ENCODE measurements at regions not wholly inside any gene's neighbourhood (a gene's known extent, or its start where the extent isn't known, plus 50 kb on each side); places are given as distances from the start of the nearest gene placed in this dataset.

DNA sequence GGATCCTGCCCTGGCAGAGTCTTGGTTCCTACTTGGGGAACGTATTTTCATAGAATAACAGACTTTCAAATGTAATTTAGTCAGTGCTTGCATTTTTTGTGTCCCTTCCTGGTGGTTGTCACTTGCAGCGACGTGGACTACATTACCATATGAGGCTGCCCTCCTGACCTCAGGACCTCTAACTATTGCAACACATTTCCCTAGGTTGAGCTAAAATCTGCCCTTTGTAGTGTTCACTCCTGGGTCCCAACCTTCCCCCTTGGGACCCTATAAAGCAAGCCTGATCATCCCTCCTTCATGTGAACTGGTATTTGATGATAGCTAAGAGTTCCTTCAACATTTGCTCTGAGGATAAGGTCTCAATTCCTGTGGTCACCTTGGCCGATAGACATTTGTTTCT lies 95.6 kb upstream of the CACNA1E start:
- TF ChIP-seq GATA3 (IDR thresholded peaks at IDR 0.05; ENCODE audit: low read depth, low read length) (no peak), GATA2 (IDR thresholded peaks at IDR 0.05; ENCODE audit: low read depth, low read length) (no peak)

DNA sequence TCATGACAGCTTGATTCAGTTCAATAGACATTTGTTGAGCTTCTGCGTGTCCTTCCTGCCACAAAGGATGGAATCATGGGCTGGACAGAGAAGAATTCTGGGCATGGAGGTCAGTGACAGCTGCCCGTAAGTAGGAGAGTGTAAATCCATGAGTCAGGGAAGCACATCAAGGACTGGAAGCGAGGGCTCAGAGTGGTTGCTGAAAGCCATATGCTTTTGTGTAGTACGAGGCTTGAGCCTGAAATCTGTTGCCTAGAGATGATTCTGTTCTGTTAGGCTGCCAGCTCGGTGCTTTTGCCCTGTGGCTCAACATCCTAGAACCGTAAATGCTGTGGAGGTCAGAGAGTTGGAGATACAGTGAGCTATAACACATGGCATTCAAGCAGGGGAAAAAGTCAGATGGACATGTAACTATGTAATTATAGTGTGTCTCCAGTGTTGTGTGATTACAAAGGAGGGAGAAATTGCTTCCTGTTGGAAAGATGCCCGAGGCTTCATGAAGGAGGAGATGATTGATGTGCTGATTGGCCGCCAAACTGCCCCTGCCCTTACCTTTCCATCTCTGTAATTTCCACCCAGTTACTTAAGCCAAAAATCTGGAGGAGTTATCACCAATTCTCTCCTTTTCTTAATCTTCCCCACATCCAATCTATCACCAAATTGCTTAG lies 92.8 kb upstream of the CACNA1E start:
- no peak for TF ChIP-seq GATA2 (IDR thresholded peaks at IDR 0.05; ENCODE audit: low read depth, low read length)
- no peak for TF ChIP-seq GATA3 (IDR thresholded peaks at IDR 0.05; ENCODE audit: low read depth, low read length)

DNA sequence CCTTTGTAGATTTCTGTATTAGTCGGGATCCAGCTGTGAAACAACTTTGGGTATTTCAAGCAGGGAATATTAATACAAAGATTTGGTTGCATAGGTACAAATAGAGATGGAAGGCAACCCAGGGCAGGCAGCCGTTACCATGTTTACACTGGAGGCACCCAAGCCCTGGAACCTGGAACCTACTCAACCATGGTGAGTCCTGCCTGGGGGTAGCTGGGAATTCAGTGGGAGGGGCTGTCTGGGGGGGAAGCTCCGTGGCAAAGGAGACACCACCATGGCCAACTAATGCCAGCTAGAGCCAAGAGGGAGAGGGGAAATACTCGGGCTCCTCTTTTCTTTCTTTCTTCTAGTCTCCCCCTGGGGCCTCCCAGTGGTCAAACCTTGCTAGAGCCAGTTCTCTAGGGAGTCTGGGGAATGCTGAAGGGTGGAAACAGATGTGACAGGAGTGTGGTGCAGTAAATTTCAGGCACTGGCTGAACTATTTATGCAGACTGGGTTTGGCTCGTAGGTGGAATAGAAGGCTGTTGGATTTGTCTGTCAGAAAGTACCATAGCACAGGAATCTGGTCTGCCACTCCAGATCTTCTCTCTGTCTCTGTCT lies 91.9 kb upstream of the CACNA1E start:
- TF ChIP-seq GATA3 (IDR thresholded peaks at IDR 0.05; ENCODE audit: low read depth, low read length) (no peak), GATA2 (IDR thresholded peaks at IDR 0.05; ENCODE audit: low read depth, low read length) (no peak)

DNA sequence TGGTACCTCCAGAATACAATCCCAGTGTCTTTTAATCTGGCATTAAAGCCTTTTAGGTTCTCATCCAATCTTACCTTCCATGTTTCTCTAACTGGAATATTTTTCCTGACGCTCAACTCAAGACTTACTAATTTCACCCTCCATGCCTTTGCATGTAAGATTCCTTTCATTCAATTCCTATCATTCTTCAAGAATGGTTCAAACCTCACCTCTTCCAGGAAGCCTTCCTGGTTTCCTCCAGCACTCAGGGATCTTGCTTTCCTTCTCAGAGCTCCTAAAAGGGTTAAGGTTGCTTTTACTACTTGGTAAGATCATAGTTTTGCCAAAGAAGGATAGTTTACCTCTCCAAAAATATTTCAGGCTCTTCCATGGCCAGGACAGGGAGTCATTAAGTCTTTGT lies 91.2 kb upstream of the CACNA1E start:
- no peak for TF ChIP-seq GATA3 (IDR thresholded peaks at IDR 0.05; ENCODE audit: low read depth, low read length)

DNA sequence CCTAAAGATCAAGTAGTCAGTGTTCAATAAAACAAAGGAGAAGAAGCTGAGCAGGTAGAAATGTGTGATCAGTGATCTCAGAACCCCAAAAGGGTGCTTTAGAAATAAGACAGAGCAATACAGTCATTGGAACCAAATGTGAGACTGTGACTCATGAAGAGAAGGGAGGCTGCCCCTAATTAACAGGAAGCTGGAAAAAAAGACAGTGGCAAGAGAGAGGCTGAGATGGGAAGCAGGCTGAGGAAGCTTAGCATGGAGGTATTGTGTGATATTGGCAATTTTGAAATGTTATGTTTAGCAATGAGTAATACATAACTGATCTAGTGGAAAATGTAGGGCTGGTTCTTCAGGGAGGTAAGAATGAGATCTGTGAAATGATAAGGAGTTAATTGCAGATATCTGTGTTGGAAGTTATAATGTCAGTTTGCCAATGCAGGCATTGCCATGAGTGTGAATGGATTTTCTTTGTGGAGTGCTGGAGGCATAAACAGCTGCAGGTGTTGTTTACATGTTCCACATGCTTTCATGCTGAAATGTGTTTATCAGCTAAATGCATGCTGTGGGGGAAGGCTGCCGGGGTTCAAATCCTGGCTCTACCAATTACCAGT lies 90.6 kb upstream of the CACNA1E start:
- TF ChIP-seq GATA2 (IDR thresholded peaks at IDR 0.05; ENCODE audit: low read depth, low read length) (peak; percentile 19; the same call in 1 of the 2 replicates), GATA3 (IDR thresholded peaks at IDR 0.05; ENCODE audit: low read depth, low read length) (no peak)

DNA sequence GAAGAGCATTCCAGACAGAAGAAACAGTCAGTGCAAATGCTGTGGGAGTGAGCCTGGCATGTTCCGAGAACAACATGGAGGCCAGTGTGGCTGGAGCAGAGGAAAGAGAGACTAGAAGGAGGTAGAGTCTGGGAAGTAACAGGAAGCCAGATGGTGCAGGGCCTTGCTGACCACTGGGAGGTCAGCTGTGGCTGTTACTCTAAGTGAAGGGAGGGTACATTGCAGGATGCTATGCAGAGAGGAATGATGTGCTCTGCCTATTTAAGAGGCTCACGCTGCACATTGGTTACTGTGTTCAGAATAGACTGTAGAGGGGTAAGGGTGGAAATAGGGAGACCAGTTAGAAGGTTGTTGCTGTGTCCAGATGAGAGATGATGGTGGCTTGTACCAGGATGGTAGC lies 88.6 kb upstream of the CACNA1E start:
- no peak for TF ChIP-seq GATA3 (IDR thresholded peaks at IDR 0.05; ENCODE audit: low read depth, low read length)
- TF ChIP-seq GATA2 (IDR thresholded peaks at IDR 0.05; ENCODE audit: low read depth, low read length) = no peak

DNA sequence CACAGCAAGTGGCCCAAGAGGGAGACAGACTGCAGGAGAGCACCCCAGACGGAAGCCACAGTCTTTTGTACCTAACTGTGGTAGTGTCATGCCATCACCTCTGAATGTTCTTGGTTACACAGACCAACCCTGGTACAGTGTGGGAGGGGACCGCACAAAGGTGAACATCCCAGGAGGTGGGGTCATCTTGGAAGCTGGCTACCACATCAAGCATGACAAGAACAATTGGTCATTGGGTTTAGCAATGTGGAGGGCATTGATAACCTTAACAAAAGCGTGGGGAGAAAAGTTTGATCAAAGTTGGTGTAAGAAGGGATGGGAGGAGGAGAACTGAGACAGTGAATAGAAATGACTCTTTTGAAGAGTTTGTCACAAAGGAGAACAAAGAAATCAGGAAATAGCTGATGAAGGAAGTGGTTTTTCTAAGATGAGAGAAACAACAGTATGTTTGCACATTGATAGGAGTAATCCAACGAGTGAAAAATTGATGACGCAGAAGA lies 87.1 kb upstream of the CACNA1E start:
- TF ChIP-seq GATA3 (IDR thresholded peaks at IDR 0.05; ENCODE audit: low read depth, low read length) (no peak), GATA2 (IDR thresholded peaks at IDR 0.05; ENCODE audit: low read depth, low read length) (no peak)

DNA sequence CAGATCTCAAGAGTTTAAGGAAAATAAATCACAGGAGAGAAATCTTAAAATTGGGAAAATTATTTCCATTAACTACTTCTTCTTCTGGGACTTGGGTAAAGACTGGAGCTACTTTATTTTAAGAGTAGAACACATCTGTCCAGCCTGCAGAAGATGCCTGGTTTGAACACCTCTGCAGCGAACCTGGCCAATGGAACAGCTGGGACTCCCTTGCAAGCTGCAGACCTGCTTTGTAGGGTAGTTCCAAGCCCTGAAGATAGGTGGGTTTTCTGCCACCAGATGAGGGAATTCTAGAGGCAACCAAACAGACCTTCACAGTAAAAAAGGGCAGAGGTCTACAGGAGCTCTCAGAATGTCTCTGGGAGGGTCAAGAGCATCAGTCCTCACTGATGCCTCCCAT lies 86.5 kb upstream of the CACNA1E start:
- no peak for TF ChIP-seq GATA3 (IDR thresholded peaks at IDR 0.05; ENCODE audit: low read depth, low read length)
- TF ChIP-seq GATA2 (IDR thresholded peaks at IDR 0.05; ENCODE audit: low read depth, low read length) = no peak

DNA sequence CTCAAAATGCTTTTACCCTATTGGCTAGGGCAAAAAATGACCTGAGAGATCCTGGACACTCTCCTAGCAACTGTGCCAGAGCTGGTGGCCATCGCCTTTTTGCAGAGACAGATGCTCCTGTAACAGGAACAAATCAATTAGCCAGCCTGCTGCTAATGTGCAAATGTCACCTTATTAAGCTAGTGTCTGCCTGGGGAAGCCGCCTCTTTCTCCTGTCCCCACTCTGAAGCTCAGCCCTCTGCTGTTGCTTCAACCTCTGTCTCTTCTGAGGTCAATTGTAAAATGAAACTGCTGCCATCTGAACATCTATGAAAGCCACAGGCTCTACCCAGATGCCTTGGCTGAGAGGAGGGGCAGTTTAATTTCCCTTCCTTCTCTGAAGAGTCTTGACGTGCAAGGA lies 85.5 kb upstream of the CACNA1E start:
- no peak for TF ChIP-seq GATA2 (IDR thresholded peaks at IDR 0.05; ENCODE audit: low read depth, low read length)
- no peak for TF ChIP-seq GATA3 (IDR thresholded peaks at IDR 0.05; ENCODE audit: low read depth, low read length)

DNA sequence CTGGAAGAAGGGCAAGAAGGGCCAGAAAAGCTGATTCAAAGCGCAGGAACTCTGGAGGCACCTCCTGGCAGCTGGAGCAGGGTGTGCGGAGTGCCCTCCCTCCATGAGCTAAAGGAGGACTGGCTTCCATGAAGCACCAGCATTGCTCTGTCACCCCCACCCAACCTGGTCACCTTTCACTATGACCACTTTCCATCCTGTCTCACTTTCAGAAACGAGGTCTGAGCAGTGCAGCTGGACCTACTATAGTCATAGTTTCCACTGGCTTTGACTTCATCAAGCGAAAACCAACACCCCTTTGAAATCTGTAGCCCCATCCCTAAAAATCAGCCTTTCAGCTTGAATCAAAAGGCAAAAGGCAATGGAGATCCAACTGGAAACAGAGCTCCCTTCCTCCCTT lies 84.8 kb upstream of the CACNA1E start:
- TF ChIP-seq GATA3 (IDR thresholded peaks at IDR 0.05; ENCODE audit: low read depth, low read length) (no peak), GATA2 (IDR thresholded peaks at IDR 0.05; ENCODE audit: low read depth, low read length) (no peak)

DNA sequence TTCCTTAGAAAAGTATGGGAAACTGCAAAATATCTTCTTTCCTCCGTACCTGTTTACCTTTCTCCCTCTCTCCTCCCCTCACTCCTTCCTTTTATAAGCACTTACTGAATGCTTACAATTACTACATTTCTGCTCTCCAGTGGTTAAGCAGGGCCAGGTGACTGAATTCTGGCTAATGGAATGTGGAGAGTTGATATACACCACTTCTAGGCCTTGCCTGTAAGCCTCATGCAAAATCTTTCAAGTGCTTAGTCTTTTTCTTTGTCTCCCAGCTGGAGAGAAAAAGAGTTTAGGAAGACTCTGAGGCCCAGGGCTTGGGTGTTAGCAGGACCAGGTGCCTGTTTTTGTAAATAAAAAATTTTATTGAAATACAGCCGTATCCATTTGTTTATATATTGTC lies 77.7 kb upstream of the CACNA1E start:
- no peak for TF ChIP-seq GATA3 (IDR thresholded peaks at IDR 0.05; ENCODE audit: low read depth, low read length)
- no peak for TF ChIP-seq GATA2 (IDR thresholded peaks at IDR 0.05; ENCODE audit: low read depth, low read length)

DNA sequence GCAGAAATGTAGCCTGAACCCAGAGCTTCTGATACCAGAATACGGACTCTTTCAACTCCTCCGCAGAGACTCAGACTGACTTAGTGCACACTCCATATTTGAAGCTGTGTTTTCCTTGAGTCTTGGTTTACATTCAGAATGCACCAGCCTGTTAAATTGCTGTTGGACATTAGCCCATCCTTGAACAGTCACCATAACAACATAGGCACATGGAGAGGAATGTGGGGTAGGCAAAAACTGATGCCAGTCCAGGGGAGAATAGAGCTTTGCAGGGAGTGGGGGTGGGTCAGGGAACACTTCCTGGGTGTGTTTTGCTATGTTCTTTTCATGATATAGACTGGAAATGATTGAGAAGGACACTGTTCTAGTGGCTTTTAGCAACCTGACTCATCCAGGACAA lies 76.3 kb upstream of the CACNA1E start:
- TF ChIP-seq GATA3 (IDR thresholded peaks at IDR 0.05; ENCODE audit: low read depth, low read length) = no peak
- TF ChIP-seq GATA2 (IDR thresholded peaks at IDR 0.05; ENCODE audit: low read depth, low read length) = no peak

DNA sequence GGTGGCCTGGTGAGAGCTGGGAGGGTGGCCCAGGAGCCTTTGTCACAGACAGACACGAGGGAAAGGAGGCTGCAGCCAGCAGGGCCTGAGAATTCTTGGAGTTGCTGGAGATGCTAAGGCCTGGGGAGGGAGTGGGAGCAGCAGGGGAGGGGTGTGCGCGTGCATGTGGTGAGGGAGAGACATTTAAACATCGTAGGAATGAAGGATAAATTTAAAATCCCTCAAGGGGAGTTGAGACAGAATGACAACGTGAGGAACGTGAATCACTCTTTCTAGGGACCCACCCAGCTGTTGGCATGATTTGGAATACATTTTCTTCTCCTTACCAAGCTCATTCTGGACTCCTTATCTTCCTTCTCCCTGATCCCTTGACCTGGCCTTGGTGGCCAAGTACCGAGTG lies 73.3 kb upstream of the CACNA1E start:
- TF ChIP-seq GATA3 (IDR thresholded peaks at IDR 0.05; ENCODE audit: low read depth, low read length) = no peak
- no peak for TF ChIP-seq GATA2 (IDR thresholded peaks at IDR 0.05; ENCODE audit: low read depth, low read length)

DNA sequence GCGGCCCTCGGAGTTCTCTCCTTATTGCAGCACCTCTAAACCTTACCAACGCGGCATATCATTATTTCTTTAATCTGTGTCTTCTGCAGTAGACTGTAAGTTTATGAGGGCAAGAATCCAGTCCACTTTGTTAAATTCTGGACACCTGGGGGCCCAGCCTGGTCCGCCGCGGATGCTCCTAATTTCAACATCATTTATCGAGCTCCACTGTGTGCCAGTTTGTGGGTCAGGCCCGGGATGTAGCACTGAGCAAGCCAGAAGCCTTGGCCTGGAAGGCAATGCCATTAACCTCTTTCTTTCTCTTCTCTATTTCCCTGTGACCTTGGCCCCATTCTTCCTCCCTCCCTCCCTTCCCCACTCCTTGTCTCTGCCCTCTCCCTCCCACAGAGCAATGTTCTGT lies 70.6 kb upstream of the CACNA1E start:
- TF ChIP-seq GATA3 (IDR thresholded peaks at IDR 0.05; ENCODE audit: low read depth, low read length) = no peak
- no peak for TF ChIP-seq GATA2 (IDR thresholded peaks at IDR 0.05; ENCODE audit: low read depth, low read length)

DNA sequence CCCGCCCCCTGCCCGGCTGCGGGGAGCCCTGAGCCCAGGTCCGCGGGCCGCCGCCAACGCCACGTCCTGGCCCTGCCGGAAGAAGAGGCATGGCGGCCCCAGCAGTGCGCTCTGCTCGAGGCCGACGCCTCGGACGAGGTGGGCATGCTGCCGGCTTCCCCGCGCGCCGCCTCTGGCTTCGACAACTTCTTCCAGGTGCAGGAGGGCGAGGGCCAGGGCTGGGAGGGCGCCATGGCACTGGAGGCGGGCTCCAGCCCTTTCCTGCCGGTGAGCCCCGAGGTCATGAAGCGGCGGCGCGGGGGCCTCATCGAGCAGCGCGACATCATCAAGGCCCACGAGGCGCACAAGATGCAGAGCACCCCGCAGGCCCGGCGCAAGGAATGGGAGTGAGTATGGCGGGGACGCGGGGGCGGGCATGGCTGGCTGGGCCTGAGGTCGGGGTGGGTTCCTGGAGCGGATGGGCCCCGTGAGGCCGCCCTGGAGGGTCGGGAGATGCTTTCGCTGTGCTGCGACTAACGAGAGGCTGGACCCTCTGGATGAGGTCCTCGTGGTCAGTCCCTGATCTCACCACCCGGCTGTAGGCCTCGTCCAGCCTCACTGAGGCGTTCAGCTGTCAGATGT lies 70.0 kb upstream of the CACNA1E start:
- TF ChIP-seq GATA2 (IDR thresholded peaks at IDR 0.05; ENCODE audit: low read depth, low read length) (no peak), GATA3 (IDR thresholded peaks at IDR 0.05; ENCODE audit: low read depth, low read length) (no peak)

Measured in SH-SY5Y (cell line).